GM18520 (cell line): ENCODE measurements at regions not wholly inside any gene's neighbourhood (a gene's known extent, or its start where the extent isn't known, plus 50 kb on each side); places are given as distances from the start of the nearest gene placed in this dataset.

Experiments used
- ATAC-seq: cut with Tn5 transposase; IDR thresholded peaks from one replicate; pipeline ENCODE4 v1.9.1; 2021; ENCODE audit not compliant: unreplicated experiment

DNA sequence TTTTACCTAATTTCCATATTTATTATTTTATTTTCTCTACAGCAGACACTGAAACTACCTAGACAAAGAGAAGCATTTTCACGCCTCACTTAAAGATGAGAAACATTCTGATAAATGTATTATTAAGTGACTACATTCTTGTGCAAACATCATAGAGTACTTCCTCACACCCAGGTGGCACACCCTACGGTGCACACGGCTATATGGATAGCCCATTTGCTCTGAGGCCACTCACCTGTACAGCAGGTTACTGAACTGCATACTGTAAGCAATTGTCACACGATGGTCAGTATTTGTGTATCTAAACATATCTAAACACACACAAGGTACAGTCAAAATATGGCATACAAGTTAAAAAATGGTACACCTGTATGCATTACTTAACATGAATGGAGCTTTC lies 481.4 kb downstream of the CMPK2 start:
- ATAC-seq: no peak

GRCh38 chr2:6392354-6392753 lies 473.4 kb downstream of the CMPK2 start:
- ATAC-seq: no peak

DNA sequence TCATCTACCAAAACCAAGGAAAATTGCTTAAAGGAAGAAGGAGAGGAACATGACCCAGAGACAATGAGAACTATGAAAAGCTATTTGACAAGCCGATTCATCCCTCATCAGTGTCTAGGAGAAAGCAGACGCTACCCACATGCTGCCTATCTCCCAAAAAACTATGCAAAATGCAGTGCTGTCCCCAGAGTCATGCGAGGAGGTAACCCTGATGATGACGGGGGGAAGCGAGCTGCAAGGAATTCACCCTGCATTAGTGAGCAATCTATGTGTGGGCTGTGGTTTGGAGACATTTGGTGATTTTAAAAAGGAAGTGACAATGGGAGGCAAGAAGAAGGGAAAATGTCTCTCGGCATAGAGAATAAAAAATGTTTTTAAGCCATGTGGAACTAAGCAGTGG lies 472.7 kb downstream of the CMPK2 start:
- ATAC-seq: no peak

- no peak for ATAC-seq
Measured at GRCh38 chr2:6393819-6394218, 471.9 kb downstream of the CMPK2 start.

DNA sequence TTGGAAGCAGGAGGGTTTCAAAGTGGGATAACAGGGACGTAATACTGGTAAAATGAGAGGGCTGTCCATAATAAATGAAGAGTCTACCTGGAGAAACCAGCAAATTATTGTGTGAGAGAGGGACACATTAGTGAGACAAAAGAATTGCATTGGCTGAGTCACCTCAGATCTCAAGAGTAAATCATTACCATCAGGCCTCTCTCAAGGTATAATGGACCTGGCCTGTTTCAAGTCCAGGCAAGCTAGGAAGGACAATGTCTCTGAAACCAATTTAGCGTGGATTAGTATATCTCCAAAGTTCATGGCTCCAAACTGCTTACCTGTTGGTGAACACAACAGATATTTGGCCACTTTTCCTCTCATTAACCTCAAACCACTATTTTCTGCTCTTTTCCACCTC lies 471.4 kb downstream of the CMPK2 start:
- no peak for ATAC-seq

DNA sequence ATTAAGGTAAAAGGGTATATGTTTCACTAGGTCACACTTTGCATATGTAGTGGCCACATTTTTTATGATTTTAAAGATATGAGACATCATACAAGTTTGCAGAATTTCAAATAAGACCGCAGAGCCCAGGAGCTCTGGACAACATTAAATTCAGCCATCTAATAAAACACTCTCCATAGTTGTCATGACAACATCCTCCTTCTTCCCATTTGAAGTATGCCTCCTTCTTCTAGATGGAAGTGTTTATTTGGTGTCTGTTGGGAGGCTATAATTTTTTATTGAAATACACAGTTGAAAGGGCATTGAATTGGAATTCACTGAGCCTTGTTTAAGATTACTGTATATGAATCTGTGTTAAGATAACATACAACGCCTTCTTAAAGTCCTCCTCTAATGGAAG lies 467.3 kb downstream of the CMPK2 start:
- ATAC-seq: no peak

DNA sequence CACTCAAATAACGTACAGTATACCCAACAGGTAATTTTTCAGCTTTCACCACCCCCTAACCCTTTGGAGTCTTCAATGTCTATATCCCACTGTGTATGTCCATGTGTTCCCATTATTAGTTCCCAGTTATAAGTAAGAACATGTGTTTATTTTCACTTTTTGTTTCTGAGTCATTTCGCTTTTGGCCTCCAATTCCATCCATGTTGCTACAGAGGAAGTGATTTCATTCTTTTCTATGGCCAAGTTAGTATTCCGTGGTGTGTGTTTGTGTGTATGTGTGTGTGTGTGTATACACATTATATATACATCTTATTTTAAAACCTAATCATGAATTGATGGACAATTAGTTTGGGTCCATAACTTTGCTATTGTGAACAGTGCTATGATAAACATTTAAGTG lies 464.4 kb downstream of the CMPK2 start:
- ATAC-seq: no peak

DNA sequence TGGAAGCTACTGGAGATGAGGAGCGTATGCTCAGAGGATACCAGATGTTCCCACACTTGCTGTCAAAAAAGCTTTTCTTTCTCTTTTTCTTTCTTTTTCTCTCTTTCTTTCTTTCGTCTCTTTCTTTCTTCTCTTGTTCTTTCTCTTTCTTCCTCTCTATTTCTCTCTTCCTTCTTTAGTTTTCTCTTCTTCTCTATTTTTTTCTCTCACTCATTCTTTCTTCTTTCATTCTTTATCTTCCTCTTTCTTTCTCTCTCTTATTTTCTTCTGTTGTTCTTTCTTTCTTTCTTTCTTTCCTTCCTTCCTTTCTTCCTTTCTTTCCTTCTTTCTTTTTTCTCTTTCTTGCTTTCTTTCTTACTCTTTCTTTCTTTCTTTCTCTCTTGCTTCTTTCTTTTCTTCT lies 457.6 kb downstream of the CMPK2 start:
- ATAC-seq: no peak

DNA sequence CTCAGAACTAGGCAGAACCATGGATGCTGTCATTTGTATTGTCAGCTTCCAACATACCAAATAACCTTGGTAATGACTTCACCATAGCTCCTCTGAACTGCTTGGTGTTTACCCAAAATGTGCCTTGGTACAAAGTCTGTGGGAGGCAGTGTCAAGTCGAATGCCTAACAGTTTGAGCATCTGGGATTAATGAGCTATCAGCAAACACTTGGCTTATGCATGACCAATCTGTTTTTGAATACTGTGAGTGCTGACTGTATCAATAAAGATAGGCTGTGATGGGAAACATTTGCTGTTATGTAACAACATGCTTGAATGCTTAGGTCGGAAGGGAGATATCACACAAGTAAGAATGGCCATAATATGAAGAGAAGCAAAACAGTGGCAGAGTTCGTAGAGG lies 455.4 kb downstream of the CMPK2 start:
- no peak for ATAC-seq

DNA sequence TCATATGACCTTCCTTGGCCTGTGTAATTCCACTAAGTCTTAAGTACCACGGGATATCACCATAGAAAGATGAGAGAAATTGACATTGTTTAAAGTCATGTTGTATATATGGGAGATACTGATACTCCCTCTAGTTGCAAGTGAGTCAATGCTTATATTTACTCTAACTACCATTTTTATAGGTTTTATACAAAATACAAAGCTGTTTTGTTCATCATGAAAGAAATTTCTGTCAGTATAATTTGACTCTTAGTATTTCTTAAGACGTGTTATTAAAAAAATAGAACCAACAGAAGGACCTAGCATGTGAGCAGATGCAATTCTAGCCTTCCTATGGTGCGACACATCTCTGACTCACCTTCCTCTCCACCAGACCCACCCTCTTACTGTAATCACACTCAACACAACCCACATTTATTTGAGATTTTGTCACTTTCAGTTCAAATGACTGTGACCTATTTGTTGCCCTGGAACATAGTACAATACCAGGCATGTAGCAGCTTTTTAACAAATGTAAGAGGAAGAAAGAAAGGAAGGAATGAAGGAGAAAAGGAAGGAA lies 453.1 kb downstream of the CMPK2 start:
- ATAC-seq: no peak

GRCh38 chr2:6417050-6417449 lies 448.7 kb downstream of the CMPK2 start:
- no peak for ATAC-seq

- no peak for ATAC-seq
Measured at GRCh38 chr2:6418291-6418690, 447.4 kb downstream of the CMPK2 start.

- ATAC-seq: no peak
Measured at GRCh38 chr2:6421138-6421730, 444.5 kb downstream of the CMPK2 start.

DNA sequence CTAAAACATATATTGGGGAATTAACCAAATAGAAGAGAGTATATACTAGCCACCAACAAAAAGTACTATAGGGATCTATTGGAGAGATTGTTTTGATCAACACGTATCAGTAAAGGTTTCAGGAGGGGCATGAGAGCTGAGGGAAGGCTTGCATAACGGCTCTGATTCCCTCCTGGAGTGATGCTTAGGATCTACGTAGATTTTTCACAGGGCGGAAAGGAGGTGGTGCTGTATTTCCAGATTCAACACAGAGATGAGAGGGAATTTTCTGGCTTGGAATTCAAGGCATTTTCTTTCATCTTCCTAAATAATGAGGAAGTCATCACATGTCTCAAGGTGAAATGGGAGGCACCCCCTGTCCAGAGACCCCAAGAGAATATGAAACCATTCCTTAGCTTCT lies 443.8 kb downstream of the CMPK2 start:
- ATAC-seq: no peak

- no peak for ATAC-seq
Measured at GRCh38 chr2:6423157-6423556, 442.6 kb downstream of the CMPK2 start.

GRCh38 chr2:6423944-6424343 lies 441.8 kb downstream of the CMPK2 start:
- ATAC-seq: no peak

- no peak for ATAC-seq
Measured at GRCh38 chr2:6425032-6425431, 440.7 kb downstream of the CMPK2 start.

- no peak for ATAC-seq
Measured at GRCh38 chr2:6429210-6429986, 436.3 kb downstream of the CMPK2 start.

DNA sequence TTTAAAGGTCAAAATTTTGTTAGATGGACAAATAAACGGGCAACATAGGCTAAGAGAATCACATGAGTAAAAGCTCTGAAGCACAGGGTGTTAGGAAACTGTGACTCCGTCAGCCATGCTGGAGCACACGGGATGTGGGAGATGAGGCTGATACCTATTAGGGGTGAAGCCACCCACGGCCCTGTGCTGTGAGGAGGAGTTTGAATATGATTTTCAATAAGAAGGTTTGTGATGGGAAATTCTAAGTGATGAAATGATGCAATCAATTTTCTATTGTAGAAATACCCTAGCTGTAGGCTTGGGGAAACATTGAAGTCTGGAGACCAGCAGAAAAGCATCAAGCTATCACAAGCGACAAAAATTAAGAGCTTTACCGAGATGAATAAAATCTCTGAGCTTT lies 431.3 kb downstream of the CMPK2 start:
- ATAC-seq: no peak

GRCh38 chr2:6441800-6442199 lies 423.9 kb downstream of the CMPK2 start:
- ATAC-seq: no peak

GRCh38 chr2:6442252-6442985 lies 423.3 kb downstream of the CMPK2 start:
- no peak for ATAC-seq
